Natural killer cell (primary cell): ENCODE measurements at regions not wholly inside any gene's neighbourhood (a gene's known extent, or its start where the extent isn't known, plus 50 kb on each side); places are given as distances from the start of the nearest gene placed in this dataset.

Experiments used
- ATAC-seq, 3 donors: fragments of 150-1000 bp in 2 of 3; fragments of 200-7000 bp in 1 of 3; cut with Tn5 transposase; 1 replicate in 1 of 3; 2 replicates in 2 of 3; pipeline ENCODE4 v1.10.0; 2021; ENCODE audit warnings: mild to moderate bottlenecking in 2 of 3, moderate library complexity in 2 of 3
- DNase-seq, 2 donors: peaks; one replicate each; pipeline versions ENCODE4 v3.0.0 to v3.0.0-alpha.2; 2013 to 2021; ENCODE audit warnings: mixed read lengths in 1 of 2
- H3K27ac ChIP-seq: one replicate; pipeline ENCODE4 v1.5.1; 2013; ENCODE audit warnings: mild to moderate bottlenecking, low read length
- H3K27me3 ChIP-seq: one replicate; pipeline ENCODE4 v1.6.1; 2013; ENCODE audit warnings: low read length; ENCODE audit not compliant: control insufficient read depth, insufficient read depth
- H3K36me3 ChIP-seq: one replicate; pipeline ENCODE4 v1.6.1; 2013; ENCODE audit warnings: low read length; ENCODE audit not compliant: control insufficient read depth, insufficient read depth
- H3K4me1 ChIP-seq: one replicate; pipeline ENCODE4 v1.6.1; 2013; ENCODE audit warnings: low read length; ENCODE audit not compliant: control insufficient read depth, insufficient read depth
- H3K4me3 ChIP-seq: one replicate; pipeline ENCODE4 v1.5.1; 2013; ENCODE audit warnings: low read length
- H3K9me3 ChIP-seq: one replicate; pipeline ENCODE4 v1.6.1; 2013; ENCODE audit warnings: low read length; ENCODE audit not compliant: control insufficient read depth, insufficient read depth
- H3K27ac Mint-ChIP-seq, 2 donors: one replicate each; pipeline ENCODE4 v1.8.0; 2022; ENCODE audit warnings: mild to moderate bottlenecking in 2 of 2, mixed read lengths in 2 of 2, moderate library complexity in 1 of 2
- H3K27me3 Mint-ChIP-seq, 2 donors: one replicate each; pipeline ENCODE4 v1.8.0; 2022; ENCODE audit warnings: low read depth in 2 of 2, mixed read lengths in 2 of 2
- H3K36me3 Mint-ChIP-seq: one replicate; pipeline ENCODE4 v1.8.0; 2022; ENCODE audit warnings: mixed read lengths
- H3K4me1 Mint-ChIP-seq, 2 donors: one replicate each; pipeline ENCODE4 v1.8.0; 2022; ENCODE audit warnings: mixed read lengths in 2 of 2
- H3K4me3 Mint-ChIP-seq: one replicate; pipeline ENCODE4 v1.8.0; 2022; ENCODE audit warnings: mild to moderate bottlenecking, moderate library complexity, mixed read lengths
- H3K9me3 Mint-ChIP-seq, 2 donors: one replicate each; pipeline ENCODE4 v1.8.0; 2022; ENCODE audit warnings: mixed read lengths in 2 of 2
- WGBS: methylation state at CpG from one replicate; pipeline ENCODE4 v1.1.7; 2013; ENCODE audit warnings: missing lambda C conversion rate; ENCODE audit not compliant: insufficient coverage; 5-methylcytosine and 5-hydroxymethylcytosine counted together
- intact Hi-C: fragments of 100-400 bp; cut with micrococcal nuclease; formaldehyde crosslinking; loops from one replicate; pipeline ENCODE4 v1.14.2; 2022
- TF ChIP-seq, protein P1 (sequence below): fragments of 200-600 bp; IDR thresholded peaks from one replicate; pipeline ENCODE4 v1.8.0; 2022; ENCODE audit warnings: antibody characterized with exemption

DNA sequence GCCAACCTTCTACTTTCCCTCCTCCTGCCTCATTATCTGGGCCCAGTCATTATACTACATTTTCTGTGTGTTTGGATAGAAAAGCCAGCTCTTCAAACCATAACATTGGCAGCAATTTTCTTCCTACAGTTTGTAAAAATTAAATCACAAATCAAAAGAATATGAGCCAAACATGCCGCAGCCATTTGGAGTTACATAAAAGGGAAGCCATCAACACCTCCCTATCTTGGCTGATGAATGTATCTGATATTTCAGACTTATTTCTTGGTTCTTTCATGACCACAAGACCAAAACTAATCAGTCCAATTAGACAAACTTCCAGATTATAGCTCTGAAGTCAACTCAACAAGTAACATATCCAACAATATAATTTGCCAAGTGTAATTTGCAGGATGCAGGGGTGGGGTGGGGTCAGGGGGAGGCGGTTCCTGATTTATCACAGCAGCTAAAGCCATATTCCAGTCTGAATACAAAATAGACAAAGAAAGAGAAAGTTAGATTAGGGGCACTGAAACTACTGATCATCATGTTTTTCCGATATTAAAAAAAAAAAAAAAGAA lies 89.4 kb upstream of the CNTLN start:
- ATAC-seq (no peak), DNase-seq (no peak)
- Mint-ChIP-seq H3K36me3 (no peaks in the 10 kb centered on the region), H3K27ac (no peak overlapping the region), H3K4me1 (no peaks in the 10 kb centered on the region), H3K4me3 (no peak overlapping the region), H3K27me3 (peaks cover 15 to 33% of the 10 kb centered on the region in 2 donors), H3K9me3 (no peaks in the 10 kb centered on the region)
- no CpG with 5 or more reads among the region's 3 CpGs for WGBS
- no peak overlapping the region for H3K4me3 ChIP-seq
- no peaks in the 10 kb centered on the region for H3K9me3 ChIP-seq
- no peak overlapping the region for H3K27ac ChIP-seq
- no peaks in the 10 kb centered on the region for H3K27me3 ChIP-seq
- intact Hi-C loops: no loop called here
- H3K36me3 ChIP-seq: no peaks in the 10 kb centered on the region
- H3K4me1 ChIP-seq: no peaks in the 10 kb centered on the region
- TF ChIP-seq, protein P1, sequence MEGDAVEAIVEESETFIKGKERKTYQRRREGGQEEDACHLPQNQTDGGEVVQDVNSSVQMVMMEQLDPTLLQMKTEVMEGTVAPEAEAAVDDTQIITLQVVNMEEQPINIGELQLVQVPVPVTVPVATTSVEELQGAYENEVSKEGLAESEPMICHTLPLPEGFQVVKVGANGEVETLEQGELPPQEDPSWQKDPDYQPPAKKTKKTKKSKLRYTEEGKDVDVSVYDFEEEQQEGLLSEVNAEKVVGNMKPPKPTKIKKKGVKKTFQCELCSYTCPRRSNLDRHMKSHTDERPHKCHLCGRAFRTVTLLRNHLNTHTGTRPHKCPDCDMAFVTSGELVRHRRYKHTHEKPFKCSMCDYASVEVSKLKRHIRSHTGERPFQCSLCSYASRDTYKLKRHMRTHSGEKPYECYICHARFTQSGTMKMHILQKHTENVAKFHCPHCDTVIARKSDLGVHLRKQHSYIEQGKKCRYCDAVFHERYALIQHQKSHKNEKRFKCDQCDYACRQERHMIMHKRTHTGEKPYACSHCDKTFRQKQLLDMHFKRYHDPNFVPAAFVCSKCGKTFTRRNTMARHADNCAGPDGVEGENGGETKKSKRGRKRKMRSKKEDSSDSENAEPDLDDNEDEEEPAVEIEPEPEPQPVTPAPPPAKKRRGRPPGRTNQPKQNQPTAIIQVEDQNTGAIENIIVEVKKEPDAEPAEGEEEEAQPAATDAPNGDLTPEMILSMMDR: no peak

DNA sequence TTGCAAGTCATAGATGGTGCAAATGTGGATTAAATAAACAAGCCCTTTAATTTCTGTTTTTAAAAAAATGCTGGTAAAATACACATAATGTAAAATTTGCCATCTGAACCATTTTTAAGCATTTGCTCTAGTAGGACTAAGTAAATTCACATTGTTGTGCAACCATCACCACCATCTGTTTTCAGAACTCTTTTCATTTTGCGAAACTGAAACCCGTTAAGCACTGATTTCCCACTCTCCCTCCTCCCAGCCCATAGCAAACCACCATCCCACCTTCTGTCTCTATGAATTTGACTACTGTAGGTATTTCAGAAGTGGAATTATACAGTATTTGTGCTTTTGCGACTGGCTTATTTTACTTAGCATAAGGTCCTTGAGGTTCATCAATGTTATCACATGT lies 103.3 kb upstream of the CNTLN start:
- Mint-ChIP-seq H3K9me3 (peaks cover 0 to 2% of the 10 kb centered on the region in 2 donors), H3K27ac (no peak overlapping the region), H3K27me3 (peaks cover 0 to 7% of the 10 kb centered on the region in 2 donors), H3K36me3 (no peaks in the 10 kb centered on the region), H3K4me1 (no peaks in the 10 kb centered on the region), H3K4me3 (no peak overlapping the region)
- no peaks in the 10 kb centered on the region for H3K36me3 ChIP-seq
- no peaks in the 10 kb centered on the region for H3K4me1 ChIP-seq
- intact Hi-C loops: no loop called here
- 100% methylated on average over 1 of the region's 3 CpGs for WGBS
- H3K4me3 ChIP-seq: no peak overlapping the region
- DNase-seq: no peak
- H3K9me3 ChIP-seq: no peaks in the 10 kb centered on the region
- TF ChIP-seq, protein P1: no peak
- no peak overlapping the region for H3K27ac ChIP-seq
- no peaks in the 10 kb centered on the region for H3K27me3 ChIP-seq
- no peak for ATAC-seq

DNA sequence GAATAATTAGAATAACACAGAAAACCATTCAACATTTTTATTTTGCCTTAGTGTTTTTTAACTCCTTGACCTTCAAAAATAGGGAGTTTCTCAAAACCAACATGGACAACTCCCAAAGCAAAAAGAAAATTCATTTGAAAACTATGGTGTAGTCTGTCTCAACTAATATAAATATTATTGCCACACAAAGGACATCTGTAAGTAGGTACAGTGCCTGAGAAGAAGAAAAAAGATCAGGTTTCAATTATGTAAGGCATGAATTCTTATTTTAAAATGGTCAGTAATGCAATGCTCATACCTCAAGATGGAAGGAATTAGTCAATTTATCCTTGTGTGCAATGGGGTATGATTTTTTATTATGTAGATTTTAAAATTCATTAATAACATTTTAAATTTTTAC lies 109.6 kb upstream of the CNTLN start:
- TF ChIP-seq, protein P1: no peak

DNA sequence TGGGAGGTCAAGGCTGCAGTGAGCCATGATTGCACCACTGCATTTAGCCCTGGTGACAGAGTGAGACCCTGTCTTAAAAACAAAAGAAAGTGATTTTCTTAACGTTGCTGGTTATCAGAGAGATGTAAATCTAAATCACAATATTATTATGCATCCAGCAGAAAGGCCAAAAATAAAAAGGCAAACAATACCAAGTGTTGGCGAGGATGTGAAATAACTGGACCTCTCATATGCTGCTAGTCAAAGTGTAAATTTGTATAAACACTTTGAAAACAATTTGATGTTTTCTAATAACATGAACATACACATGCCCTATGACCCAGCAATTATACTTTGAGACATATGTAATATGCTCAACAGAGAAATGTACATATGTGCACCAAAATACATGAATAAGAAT lies 110.7 kb upstream of the CNTLN start:
- Histone ChIP-seq H3K36me3 (no peaks in the 10 kb centered on the region), H3K27me3 (no peaks in the 10 kb centered on the region), H3K9me3 (no peaks in the 10 kb centered on the region), H3K4me3 (no peak overlapping the region), H3K27ac (no peak overlapping the region), H3K4me1 (no peaks in the 10 kb centered on the region)
- no peaks in the 10 kb centered on the region for H3K4me1 Mint-ChIP-seq
- no peaks in the 10 kb centered on the region for H3K36me3 Mint-ChIP-seq
- no peak for DNase-seq
- TF ChIP-seq, protein P1: no peak
- intact Hi-C loops: no loop called here
- no peak overlapping the region for H3K27ac Mint-ChIP-seq
- H3K27me3 Mint-ChIP-seq: peaks cover 0 to 16% of the 10 kb centered on the region in 2 donors
- no peak overlapping the region for H3K4me3 Mint-ChIP-seq
- WGBS: 80% methylated on average over 1 of the region's 2 CpGs
- no peak for ATAC-seq
- no peaks in the 10 kb centered on the region for H3K9me3 Mint-ChIP-seq

More for the DNA sequence above, 109.6 kb upstream of the CNTLN start:
- Mint-ChIP-seq H3K4me1 (no peaks in the 10 kb centered on the region), H3K36me3 (no peaks in the 10 kb centered on the region), H3K9me3 (no peaks in the 10 kb centered on the region), H3K27ac (no peak overlapping the region), H3K4me3 (no peak overlapping the region), H3K27me3 (peaks cover 0 to 16% of the 10 kb centered on the region in 2 donors)
- Histone ChIP-seq H3K4me3 (no peak overlapping the region), H3K4me1 (no peaks in the 10 kb centered on the region), H3K27ac (no peak overlapping the region), H3K27me3 (no peaks in the 10 kb centered on the region), H3K36me3 (no peaks in the 10 kb centered on the region), H3K9me3 (no peaks in the 10 kb centered on the region)
- ATAC-seq (no peak), DNase-seq (no peak)
- intact Hi-C loops: no loop called here
